GM21526 (cell line): ENCODE measurements at regions not wholly inside any gene's neighbourhood (a gene's known extent, or its start where the extent isn't known, plus 50 kb on each side); places are given as distances from the start of the nearest gene placed in this dataset.
"Not testable (repeated sequence)": the region's sequence is repeated elsewhere in the genome, so short reads cannot be mapped to it uniquely, and the experiment has no call there.

ENCODE experiments used
- ATAC-seq: cut with Tn5 transposase; IDR thresholded peaks from one replicate; pipeline ENCODE4 v1.9.1; 2021; ENCODE audit warnings: moderate library complexity; ENCODE audit not compliant: unreplicated experiment, low FRiP score

- ATAC-seq = no peak
Measured at GRCh38 chr3:152208439-152208838, 60.3 kb upstream of the MBNL1 start.

GRCh38 chr3:152209060-152209459 lies 59.7 kb upstream of the MBNL1 start:
- no peak for ATAC-seq

- no peak for ATAC-seq
Measured at GRCh38 chr3:152209776-152210175, 59.0 kb upstream of the MBNL1 start.

- ATAC-seq = no peak
Measured at GRCh38 chr3:152210697-152211096, 58.0 kb upstream of the MBNL1 start.

- ATAC-seq = no peak
Measured at GRCh38 chr3:152211655-152212054, 57.1 kb upstream of the MBNL1 start.

GRCh38 chr3:152213203-152213602 lies 55.5 kb upstream of the MBNL1 start:
- no peak for ATAC-seq

GRCh38 chr3:152213938-152214337 lies 54.8 kb upstream of the MBNL1 start:
- no peak for ATAC-seq

- not testable (repeated sequence) for ATAC-seq
Measured at GRCh38 chr3:152216960-152217865, 51.5 kb upstream of the MBNL1 start.

- no peak for ATAC-seq
Measured at GRCh38 chr3:152218602-152219001, 50.1 kb upstream of the MBNL1 start.
